ENCODE measurements at regions not wholly inside any gene's neighbourhood (a gene's known extent, or its start where the extent isn't known, plus 50 kb on each side); places are given as distances from the start of the nearest gene placed in this dataset.

DNA sequence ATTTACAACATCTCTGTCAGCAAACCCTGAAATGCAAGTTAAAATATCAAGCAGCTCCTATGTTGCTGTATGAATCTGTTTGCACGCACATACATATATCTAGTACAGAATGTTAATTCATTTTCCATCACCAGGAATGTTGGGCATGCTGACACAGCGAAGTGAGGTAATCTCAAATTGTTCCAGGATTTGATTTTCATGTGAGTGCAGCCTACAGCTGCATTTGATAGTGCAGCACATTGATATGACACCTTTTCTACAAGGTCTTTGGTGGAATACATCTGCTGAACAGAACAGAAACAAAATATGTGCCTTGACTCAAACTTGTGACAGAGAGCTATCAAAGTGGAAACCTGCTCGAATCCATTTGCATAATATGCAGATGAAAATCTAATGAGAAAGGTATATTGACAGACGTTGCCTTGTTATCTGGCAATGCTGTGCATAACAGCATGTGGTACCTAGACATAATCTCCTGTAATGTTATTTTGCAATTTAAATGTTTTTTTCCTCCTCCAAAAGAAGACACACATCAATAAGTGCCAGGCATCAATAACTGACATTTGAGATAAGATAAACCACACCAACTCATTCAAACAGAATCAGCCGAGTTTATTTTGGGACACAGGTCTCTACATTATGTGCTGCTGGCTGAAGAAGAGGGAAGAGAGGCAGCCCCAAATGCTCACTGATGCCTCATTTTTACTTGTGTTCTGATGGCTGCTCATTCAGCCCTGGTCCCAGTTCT, 512.2 kb downstream of the ZNF608 start:
- no peaks in the 10 kb centered on the region for H3F3A ChIP-seq (ENCODE audit: insufficient read depth)
- no peaks in the 10 kb centered on the region for H3K9me2 ChIP-seq (ENCODE audit: insufficient read depth)
- 58 to 59% methylated on average over 5 of the region's 5 CpGs for WGBS, 2 experiments (ENCODE audit: low coverage in 1 of 2, low lambda C conversion rate in 2 of 2, missing lambda C conversion rate in 2 of 2)
- H2AFZ ChIP-seq: no peak overlapping the region
- no peaks in the 10 kb centered on the region for H3K36me3 ChIP-seq (ENCODE audit: low read depth)
- no peaks in the 10 kb centered on the region for H3K4me1 ChIP-seq (ENCODE audit: insufficient read depth)
- no peaks in the 10 kb centered on the region for H3K79me2 ChIP-seq (ENCODE audit: insufficient read depth)
- H3K9ac ChIP-seq: no peak overlapping the region
- H4K20me1 ChIP-seq (ENCODE audit: insufficient read depth): no peaks in the 10 kb centered on the region
- H3K4me2 ChIP-seq (ENCODE audit: unreplicated experiment): no peak overlapping the region
- DNase-seq: no peak
- peaks cover 14% of the 10 kb centered on the region for H3K27me3 ChIP-seq (replicated peaks; ENCODE audit: insufficient read depth)
- in situ Hi-C loops (cut with MboI): no loop called here
- no peak overlapping the region for H3K4me3 ChIP-seq
- no peak for TF ChIP-seq EZH2phosphoT487 (IDR thresholded peaks at IDR 0.05; ENCODE audit: insufficient read depth, low read depth)
- TF ChIP-seq EZH2 (IDR thresholded peaks at IDR 0.05; ENCODE audit: insufficient read depth, poor library complexity, severe bottlenecking): no peak
- H3K9me3 ChIP-seq (ENCODE audit: low read depth): no peaks in the 10 kb centered on the region
- no peak overlapping the region for H3K27ac ChIP-seq

DNA sequence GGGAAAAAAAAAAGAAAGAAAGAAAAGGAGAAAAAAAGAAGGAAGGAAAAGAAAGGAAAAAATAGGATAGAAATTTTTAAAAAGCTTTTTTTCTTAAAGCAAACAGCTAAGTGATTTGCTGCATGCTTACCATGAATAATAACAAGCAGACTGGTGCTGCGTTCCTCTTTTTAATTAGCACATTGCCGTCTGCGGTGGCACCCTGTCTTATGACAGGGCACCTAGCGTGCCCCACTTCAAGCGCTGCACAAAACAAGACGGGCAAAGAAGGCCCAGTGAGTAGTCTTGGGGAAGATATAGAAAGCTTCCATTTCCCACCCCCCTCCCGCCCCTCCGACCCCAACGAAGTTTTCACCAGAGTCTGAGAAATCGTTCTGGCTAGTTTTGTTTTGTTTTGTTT, 513.9 kb downstream of the ZNF608 start:
- no peaks in the 10 kb centered on the region for H3K36me3 ChIP-seq (ENCODE audit: low read depth)
- H3K9me2 ChIP-seq (ENCODE audit: insufficient read depth): no peaks in the 10 kb centered on the region
- DNase-seq: no peak
- no peak overlapping the region for H3K27ac ChIP-seq
- TF ChIP-seq EZH2phosphoT487 (IDR thresholded peaks at IDR 0.05; ENCODE audit: insufficient read depth, low read depth) (no peak), EZH2 (IDR thresholded peaks at IDR 0.05; ENCODE audit: insufficient read depth, poor library complexity, severe bottlenecking) (no peak)
- H3F3A ChIP-seq (ENCODE audit: insufficient read depth): no peaks in the 10 kb centered on the region
- no peaks in the 10 kb centered on the region for H3K79me2 ChIP-seq (ENCODE audit: insufficient read depth)
- no peaks in the 10 kb centered on the region for H3K4me1 ChIP-seq (ENCODE audit: insufficient read depth)
- no peak overlapping the region for H3K9ac ChIP-seq
- H2AFZ ChIP-seq: no peak overlapping the region
- peaks cover 10% of the 10 kb centered on the region for H3K27me3 ChIP-seq (replicated peaks; ENCODE audit: insufficient read depth)
- no peaks in the 10 kb centered on the region for H4K20me1 ChIP-seq (ENCODE audit: insufficient read depth)
- 84 to 87% methylated on average over 10 of the region's 10 CpGs for WGBS, 2 experiments (ENCODE audit: low coverage in 1 of 2, low lambda C conversion rate in 2 of 2, missing lambda C conversion rate in 2 of 2)
- H3K4me2 ChIP-seq (ENCODE audit: unreplicated experiment): no peak overlapping the region
- in situ Hi-C loops (cut with MboI): no loop called here
- no peaks in the 10 kb centered on the region for H3K9me3 ChIP-seq (ENCODE audit: low read depth)
- H3K4me3 ChIP-seq: no peak overlapping the region

DNA sequence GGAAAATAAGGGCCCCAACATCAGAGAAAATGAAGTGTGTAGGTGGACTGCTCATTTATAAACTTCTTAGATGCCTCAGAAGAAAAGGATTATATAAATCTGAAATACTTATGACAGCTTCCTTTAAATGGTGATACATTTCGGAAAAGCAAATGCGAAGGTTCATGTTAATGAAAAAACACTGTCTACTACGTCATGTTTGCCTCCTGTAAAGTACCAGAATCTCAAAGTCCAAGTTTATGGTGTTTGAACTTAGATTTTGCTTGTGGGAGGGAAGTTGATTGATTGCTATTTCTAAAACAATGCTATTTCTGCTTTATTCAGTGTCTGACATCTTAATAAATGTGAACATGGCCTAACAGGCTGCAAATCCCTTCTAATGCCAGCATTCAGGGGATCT, 514.6 kb downstream of the ZNF608 start:
- Histone ChIP-seq H3K79me2 (ENCODE audit: insufficient read depth) (no peaks in the 10 kb centered on the region), H3K4me1 (ENCODE audit: insufficient read depth) (no peaks in the 10 kb centered on the region), H3K9me2 (ENCODE audit: insufficient read depth) (no peaks in the 10 kb centered on the region), H3K27ac (no peak overlapping the region), H3K4me2 (ENCODE audit: unreplicated experiment) (no peak overlapping the region), H3K9ac (no peak overlapping the region), H3K4me3 (no peak overlapping the region), H3K9me3 (ENCODE audit: low read depth) (no peaks in the 10 kb centered on the region), H3K27me3 (replicated peaks; ENCODE audit: insufficient read depth) (peaks cover 7% of the 10 kb centered on the region; the same call in 1 of the 2 replicates), H3F3A (ENCODE audit: insufficient read depth) (no peaks in the 10 kb centered on the region), H2AFZ (no peak overlapping the region), H4K20me1 (ENCODE audit: insufficient read depth) (no peaks in the 10 kb centered on the region), H3K36me3 (ENCODE audit: low read depth) (no peaks in the 10 kb centered on the region)
- DNase-seq: no peak
- in situ Hi-C loops (cut with MboI): no loop called here
- WGBS, 2 experiments (ENCODE audit: low coverage in 1 of 2, low lambda C conversion rate in 2 of 2, missing lambda C conversion rate in 2 of 2): 82 to 84% methylated on average over 3 of the region's 3 CpGs
- no peak for TF ChIP-seq EZH2phosphoT487 (IDR thresholded peaks at IDR 0.05; ENCODE audit: insufficient read depth, low read depth)
- no peak for TF ChIP-seq EZH2 (IDR thresholded peaks at IDR 0.05; ENCODE audit: insufficient read depth, poor library complexity, severe bottlenecking)

DNA sequence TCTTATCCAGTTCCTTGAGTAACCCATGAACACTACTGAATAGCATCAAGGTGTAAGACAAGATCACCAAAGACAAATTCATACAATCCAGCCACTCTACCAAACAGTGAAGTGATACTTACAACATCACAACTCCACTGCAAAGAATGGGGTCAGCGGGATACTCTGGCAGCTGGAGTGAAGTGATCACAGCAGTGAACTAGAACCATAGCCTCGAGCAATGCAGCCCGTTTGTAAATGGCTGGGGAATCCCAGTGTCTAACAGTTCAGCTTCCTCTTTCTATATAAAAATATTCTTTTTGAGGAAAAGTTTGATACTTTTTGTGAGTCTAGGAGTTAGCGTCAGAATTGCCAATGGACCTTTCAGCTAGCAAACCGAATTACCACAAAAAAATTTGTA, 515.2 kb downstream of the ZNF608 start:
- Histone ChIP-seq H3K9me2 (ENCODE audit: insufficient read depth) (no peaks in the 10 kb centered on the region), H3K27me3 (replicated peaks; ENCODE audit: insufficient read depth) (peaks cover 7% of the 10 kb centered on the region; the same call in 1 of the 2 replicates), H3K79me2 (ENCODE audit: insufficient read depth) (no peaks in the 10 kb centered on the region), H3K4me2 (ENCODE audit: unreplicated experiment) (no peak overlapping the region), H2AFZ (no peak overlapping the region), H3K9ac (no peak overlapping the region), H4K20me1 (ENCODE audit: insufficient read depth) (no peaks in the 10 kb centered on the region), H3K9me3 (ENCODE audit: low read depth) (no peaks in the 10 kb centered on the region), H3F3A (ENCODE audit: insufficient read depth) (no peaks in the 10 kb centered on the region), H3K36me3 (ENCODE audit: low read depth) (no peaks in the 10 kb centered on the region), H3K4me1 (ENCODE audit: insufficient read depth) (no peaks in the 10 kb centered on the region), H3K27ac (no peak overlapping the region), H3K4me3 (no peak overlapping the region)
- TF ChIP-seq EZH2 (IDR thresholded peaks at IDR 0.05; ENCODE audit: insufficient read depth, poor library complexity, severe bottlenecking) (no peak), EZH2phosphoT487 (IDR thresholded peaks at IDR 0.05; ENCODE audit: insufficient read depth, low read depth) (no peak)
- no peak for DNase-seq
- in situ Hi-C loops (cut with MboI): no loop called here
- WGBS, 2 experiments (ENCODE audit: low coverage in 1 of 2, low lambda C conversion rate in 2 of 2, missing lambda C conversion rate in 2 of 2): 79% methylated on average over 5 of the region's 5 CpGs
